ENCODE measurements at regions not wholly inside any gene's neighbourhood (a gene's known extent, or its start where the extent isn't known, plus 50 kb on each side); places are given as distances from the start of the nearest gene placed in this dataset.
"Not testable (repeated sequence)": the region's sequence is repeated elsewhere in the genome, so short reads cannot be mapped to it uniquely, and the experiment has no call there.

DNA sequence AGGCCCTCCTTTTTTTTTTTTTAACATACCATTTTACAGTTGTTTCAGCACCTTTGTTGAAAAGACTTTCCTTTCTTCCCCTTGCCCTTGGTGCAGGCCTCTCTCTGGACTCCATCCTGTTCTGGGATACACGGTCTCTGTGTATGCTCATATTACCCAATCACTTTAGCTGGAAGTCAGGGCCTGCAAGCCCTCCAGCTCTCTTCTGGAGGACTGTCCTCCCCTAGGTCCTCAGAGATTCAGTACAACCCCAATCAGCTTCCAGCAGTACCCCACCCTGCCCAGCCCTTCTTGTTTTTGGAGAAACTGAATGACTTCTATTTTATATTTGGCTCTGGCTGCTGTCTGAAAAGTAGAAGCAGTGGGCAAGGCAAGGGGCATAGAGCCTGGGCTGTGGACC, 270.8 kb downstream of the KLF13 start:
- DNase-seq (ENCODE audit: low spot score), result no peak

DNA sequence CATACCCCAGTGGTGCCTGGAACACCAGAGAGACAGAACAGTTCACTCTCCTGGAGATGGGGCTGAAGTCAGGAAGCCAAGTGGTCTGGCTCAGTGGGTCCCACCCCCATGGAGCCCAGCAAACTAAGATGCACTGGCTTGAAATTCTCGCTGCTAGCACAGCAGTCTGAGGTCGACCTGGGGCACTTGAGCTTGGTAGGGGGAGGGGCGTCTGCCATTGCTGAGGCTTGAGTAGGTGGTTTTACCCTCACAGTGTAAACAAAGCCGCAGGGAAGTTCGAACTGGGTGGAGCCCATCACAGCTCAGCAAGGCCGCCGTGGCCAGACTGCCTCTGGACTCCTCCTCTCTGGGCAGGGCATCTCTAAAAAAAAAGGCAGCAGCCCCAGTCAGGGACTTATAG, 272.0 kb downstream of the KLF13 start:
- no peak for DNase-seq (ENCODE audit: low spot score)

- DNase-seq (ENCODE audit: low spot score), result peak; percentile 46
These were observed 278.9 kb downstream of the KLF13 start for GRCh38 chr15:31605467-31605931.

DNA sequence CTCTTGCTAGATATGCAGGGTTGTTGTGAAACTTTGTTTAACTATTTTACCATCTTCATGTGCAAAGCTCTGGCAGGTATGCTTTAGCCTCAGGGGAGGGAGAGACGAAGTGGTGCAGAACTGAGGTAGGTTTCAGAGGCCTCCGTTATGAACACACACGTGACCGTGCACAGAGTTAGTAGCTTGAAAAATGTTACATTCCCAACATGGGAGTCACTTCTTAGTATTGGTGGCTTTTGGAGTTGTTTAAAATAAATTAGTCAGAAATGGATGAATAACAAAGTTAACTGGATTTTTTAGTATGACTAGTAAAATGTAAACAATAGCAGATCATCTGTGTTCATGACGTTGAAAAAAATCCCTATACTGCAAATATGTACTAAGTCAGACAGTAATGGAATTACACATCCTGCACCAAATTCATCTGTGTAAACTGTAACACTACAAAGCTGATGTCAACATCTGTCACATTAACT, 279.6 kb downstream of the KLF13 start:
- DNase-seq (ENCODE audit: low spot score), result no peak

GRCh38 chr15:31606931-31607497, 280.4 kb downstream of the KLF13 start:
- no peak for DNase-seq (ENCODE audit: low spot score)

- no peak for DNase-seq (ENCODE audit: low spot score)
These were observed 281.0 kb downstream of the KLF13 start for GRCh38 chr15:31607656-31608055.

GRCh38 chr15:31609258-31609681, 282.6 kb downstream of the KLF13 start:
- no peak for DNase-seq (ENCODE audit: low spot score)

GRCh38 chr15:31609906-31610305, 283.3 kb downstream of the KLF13 start:
- no peak for DNase-seq (ENCODE audit: low spot score)

- DNase-seq (ENCODE audit: low spot score), result no peak
These were observed 289.2 kb downstream of the KLF13 start for GRCh38 chr15:31615643-31616415.

- not testable (repeated sequence) for DNase-seq (ENCODE audit: low spot score)
These were observed 296.7 kb downstream of the KLF13 start for GRCh38 chr15:31623297-31623696.

DNA sequence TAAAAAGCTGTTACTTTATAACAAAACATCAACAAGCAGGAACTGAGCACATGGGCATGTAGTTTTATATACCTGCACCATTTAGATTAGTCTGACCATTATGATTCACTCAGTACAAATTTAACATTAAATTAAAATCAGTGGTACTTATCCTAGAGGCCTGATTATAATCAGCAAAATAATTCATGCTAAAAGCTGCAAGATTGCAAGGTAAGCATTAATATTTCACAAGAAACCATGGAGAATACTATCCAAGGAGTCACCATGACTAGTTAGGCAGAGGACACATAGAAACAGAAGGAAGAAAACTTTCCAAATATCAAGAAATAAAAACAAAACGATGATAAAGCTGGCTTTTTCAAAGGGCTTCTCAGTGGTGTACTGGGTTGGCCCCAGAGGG, 297.5 kb downstream of the KLF13 start:
- DNase-seq (ENCODE audit: low spot score), result not testable (repeated sequence)

DNA sequence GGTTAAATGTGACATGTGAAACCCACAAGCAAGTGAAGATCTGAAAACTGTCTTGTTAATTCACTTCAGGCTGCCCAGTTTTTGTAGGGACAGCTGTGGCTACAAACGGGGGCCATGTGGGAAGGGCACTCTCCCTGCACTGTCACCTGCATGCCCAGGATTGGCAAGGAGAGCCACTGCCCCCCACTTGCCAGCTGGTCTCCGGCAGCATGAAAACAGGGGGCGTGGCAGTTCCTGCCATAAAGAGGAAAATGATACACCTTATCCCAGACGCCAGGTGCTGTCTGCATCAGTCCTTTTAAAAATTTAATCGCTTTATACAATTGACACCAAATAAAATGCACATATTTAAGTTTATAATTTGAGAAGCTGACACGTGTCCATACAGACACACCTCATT, 309.1 kb downstream of the KLF13 start:
- DNase-seq (ENCODE audit: low spot score), result not testable (repeated sequence)

DNA sequence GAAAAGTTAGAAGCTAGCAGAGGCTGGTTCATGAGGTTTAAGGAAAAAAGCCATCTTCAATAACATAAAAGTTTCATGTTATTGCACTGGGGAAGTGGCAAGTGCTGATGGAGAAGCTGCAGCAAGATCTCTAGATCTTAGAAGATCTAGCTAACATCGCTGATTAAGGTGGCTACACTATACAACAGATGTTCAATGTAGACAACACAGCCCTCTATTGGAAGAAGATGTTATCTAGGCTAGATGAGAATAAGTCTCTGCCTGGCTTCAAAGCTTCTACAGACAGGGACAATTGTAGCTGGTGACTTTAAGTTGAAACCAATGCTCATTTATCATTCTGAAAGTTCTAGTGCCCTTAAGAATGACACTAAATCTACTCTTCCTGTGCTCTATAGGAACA, 310.3 kb downstream of the KLF13 start:
- not testable (repeated sequence) for DNase-seq (ENCODE audit: low spot score)

GRCh38 chr15:31643955-31644354, 317.3 kb downstream of the KLF13 start:
- DNase-seq (ENCODE audit: low spot score), result not testable (repeated sequence)

DNA sequence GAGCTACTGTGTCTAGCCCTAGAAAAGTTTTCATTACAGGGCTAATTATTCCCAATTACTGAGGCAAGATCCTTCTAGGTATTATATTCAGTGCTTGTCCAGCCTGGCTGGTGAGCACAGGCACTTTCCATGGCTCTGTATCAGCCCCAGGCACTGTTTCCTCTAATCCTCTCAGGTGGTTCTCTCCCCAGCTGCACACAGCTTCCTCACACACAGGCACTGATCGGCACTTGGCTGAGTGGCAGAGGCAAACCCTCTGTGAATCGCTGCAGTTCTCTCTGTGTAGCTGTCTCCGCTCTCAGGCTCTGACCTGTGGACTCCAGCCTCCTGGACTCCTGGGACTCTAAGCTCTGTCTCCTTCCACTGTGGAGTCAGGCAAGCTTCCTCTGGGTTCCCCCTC, 318.1 kb downstream of the KLF13 start:
- not testable (repeated sequence) for DNase-seq (ENCODE audit: low spot score)

GRCh38 chr15:31647337-31647826, 320.7 kb downstream of the KLF13 start:
- DNase-seq (ENCODE audit: low spot score), result not testable (repeated sequence)

DNA sequence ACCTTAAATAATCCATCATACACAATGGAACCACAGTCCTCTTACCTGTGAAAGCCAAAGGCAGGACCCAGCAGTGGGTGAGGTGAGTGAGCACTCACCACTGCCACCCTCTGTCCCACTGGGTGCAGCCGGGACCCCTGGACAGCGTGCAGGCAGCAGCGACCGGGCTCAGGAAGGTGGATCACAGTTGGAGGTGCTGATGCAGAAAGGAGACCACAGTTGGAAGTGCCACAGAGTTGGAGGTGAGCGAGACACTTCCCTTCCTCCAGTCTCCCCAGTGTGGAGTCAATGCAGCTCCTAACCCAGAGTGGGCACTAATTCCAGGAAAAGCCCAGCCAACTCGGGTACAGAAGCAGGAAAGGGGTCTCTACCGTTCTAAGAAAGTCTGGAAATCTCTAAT, 323.0 kb downstream of the KLF13 start:
- DNase-seq (ENCODE audit: low spot score), result not testable (repeated sequence)

GRCh38 chr15:31650055-31650701, 323.5 kb downstream of the KLF13 start:
- DNase-seq (ENCODE audit: low spot score), result not testable (repeated sequence)

GRCh38 chr15:31656915-31657314, 330.3 kb downstream of the KLF13 start:
- DNase-seq (ENCODE audit: low spot score), result not testable (repeated sequence)

DNA sequence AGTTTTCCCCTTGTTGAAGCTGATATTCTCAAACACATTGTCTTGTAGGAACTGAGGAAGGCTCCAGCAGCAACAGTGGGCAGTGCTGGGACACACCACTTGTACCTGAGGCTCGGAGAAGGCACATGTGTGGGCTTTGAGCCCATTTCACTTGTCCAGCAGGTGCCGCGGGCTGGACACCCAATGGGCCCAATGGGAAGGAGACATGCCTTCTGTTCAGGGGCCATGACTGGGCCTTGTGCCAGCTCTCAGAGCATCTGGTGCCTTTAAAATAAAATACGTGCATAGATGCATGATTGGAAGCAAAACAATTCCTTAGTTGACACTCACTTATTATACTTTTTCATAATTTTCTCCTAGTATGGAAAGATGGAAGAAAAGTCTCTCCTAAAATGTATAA, 334.2 kb downstream of the KLF13 start:
- no peak for DNase-seq (ENCODE audit: low spot score)

GRCh38 chr15:31665732-31666131, 339.1 kb downstream of the KLF13 start:
- DNase-seq (ENCODE audit: low spot score), result not testable (repeated sequence)

GRCh38 chr15:31669158-31669908, 342.7 kb downstream of the KLF13 start:
- DNase-seq (ENCODE audit: low spot score), result not testable (repeated sequence)

Measured in iPS-NIHi11 (cell line).